Stimulated activated CD8-positive, alpha-beta memory T cell treated with anti-CD3 and anti-CD28 coated beads, Interleukin-2, amount 100 ng/mL, for 1 hour (primary cell): ENCODE measurements at regions not wholly inside any gene's neighbourhood (a gene's known extent, or its start where the extent isn't known, plus 50 kb on each side); places are given as distances from the start of the nearest gene placed in this dataset.
"Not testable (repeated sequence)": the region's sequence is repeated elsewhere in the genome, so short reads cannot be mapped to it uniquely, and the experiment has no call there.

Experiments
- DNase-seq, 2 donors: peaks; one replicate each; pipeline ENCODE4 v3.0.0-alpha.2; 2020; ENCODE audit warnings: low read depth in 2 of 2

DNA sequence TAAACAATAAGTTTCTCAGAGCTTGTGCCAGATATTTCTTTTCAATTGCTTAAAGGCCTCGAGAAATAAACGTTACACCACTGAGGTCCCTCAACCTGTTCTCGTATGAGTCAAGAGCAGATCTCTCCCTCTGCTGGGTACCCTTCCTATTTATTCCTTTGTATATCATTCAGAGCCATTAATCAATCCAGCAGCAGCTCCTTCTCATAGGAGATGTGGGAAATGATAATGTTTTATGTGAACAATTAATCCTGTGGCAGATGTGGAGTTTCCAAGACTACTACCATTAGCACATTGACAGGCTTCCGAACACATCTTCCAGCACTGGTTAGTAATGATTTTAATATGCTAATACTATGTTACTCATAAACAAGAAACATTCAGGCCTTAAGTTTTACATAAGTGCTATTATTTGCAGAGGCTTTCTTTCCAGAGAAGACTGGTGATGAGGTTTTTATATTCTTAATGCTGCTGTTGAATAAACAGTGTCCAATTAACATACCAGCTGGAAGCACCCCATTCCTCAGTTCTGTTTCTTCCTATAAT is 196.5 kb downstream of the ZNF608 start:
- DNase-seq: no peak

DNA sequence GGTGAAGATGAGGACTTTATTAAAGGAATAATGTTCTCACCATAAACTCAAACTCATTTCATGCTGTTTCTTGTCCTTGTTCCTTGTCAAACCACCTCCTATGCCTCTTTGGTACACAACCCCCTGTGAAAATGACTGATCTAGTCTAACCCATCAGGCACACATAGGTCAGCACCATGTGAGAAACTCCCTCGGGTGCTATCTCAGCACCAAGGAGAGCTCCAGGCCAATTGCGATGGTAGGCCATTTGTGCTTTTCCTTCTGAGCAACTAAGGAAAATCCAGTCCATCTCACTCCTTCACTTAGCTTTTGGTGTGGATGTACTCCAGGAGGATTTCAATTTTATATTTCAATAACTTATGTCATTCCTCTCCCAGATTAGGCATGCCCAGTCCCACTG is 199.8 kb downstream of the ZNF608 start:
- no peak for DNase-seq

DNA sequence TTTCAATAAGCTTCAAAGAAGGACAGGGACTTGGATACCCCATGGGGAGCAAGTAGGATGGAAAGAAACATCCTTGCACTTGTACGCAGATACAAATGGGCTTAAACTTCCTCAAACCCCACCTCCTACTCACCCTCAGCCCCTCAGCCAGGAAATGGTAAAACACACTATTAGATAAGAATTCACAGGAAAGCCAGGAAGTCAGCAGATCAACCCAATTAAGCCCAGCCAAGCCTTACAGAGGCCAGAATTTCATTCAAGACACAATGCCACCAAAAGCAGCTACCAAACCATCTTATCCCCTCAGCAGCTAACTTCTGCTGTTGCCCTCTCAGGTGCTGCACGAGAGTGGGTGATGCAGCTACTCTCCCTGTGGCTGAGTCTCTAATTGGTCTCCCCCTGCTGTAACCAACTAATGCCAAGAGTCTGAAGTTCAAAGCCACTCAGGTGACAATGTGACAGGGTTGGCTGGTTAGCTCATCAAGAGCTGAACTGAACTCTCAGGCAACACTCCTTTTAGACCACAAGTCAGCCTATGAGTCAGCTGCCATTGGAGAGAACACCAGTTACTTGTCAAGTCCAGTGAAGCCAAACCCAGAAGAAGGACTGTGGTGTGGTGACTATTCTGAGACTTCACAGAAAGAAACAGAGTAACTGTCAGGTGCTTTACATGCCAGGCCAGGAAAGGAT is 201.9 kb downstream of the ZNF608 start:
- no peak for DNase-seq

DNA sequence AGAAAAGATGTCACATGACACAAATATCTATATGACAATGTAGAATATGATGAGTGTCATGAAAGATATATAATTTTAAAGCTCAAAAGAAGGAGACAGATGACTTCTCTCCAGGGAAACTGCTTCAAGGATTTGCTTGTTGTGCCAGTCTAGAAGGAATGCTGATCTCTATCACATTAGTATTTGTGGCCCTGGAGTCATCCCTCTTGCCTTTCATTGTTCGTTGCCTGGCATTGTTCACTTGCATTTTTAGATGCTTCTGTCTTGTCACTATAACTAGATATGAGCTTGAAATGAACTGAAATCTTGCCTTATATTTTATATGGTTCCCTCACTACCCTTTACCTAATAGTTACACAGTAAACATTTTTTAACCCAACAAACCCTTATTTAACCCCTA is 207.5 kb downstream of the ZNF608 start:
- DNase-seq: no peak

DNA sequence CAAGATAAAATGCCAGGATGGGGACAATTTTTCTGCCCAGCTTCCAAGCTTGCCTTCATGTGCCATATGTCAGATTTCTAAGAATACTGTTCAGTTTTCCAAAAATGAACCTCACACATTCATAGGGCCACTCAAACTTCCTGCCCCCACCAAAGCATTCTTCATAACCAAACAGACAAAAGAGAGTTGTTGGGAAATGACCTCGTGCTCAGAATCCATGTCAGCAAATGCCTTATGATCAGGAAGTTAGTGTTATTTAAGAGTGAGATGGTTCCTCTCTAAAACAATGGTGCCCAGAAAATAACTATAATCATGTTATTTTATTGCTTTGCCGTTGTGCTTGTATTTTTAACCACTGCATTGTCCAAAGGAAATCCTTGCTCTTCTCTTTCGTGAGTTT is 208.2 kb downstream of the ZNF608 start:
- no peak for DNase-seq

DNA sequence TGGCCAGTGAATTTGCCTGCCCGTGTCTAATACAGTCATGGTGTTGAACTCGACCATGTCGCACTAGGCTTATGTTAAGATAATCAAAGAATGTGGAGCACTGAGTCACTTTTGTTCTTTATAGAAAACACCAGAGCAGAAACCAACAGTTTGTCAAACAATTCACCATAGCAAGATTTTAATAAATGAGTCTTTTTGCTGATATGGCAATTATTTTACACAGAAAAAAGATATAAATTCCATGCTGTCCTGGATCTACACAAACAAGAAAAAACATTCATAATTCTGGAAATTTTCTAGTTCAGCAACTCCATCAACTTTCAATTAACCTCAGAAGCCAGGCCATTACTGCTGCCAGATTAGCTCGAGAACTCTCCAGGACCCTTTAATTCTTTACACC is 208.9 kb downstream of the ZNF608 start:
- DNase-seq: no peak

DNA sequence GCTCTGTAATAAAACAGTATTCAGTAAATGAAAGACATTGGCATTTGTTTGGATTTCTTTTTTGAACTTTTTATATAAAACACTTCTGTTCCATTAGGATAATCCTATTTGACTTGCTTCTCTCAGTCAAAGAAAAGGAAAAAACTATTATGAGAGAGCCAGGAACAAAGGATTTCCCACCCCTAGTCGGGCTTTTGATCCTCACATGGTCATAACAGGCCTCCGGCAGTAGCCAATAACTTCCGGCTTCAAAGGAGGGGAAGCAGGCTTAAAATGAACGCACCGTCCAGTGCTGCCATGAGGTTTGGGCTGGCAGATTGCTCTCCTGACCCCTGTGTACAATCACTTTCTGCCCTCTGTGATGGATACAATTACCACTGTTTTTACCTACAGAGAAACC is 209.3 kb downstream of the ZNF608 start:
- no peak for DNase-seq

DNA sequence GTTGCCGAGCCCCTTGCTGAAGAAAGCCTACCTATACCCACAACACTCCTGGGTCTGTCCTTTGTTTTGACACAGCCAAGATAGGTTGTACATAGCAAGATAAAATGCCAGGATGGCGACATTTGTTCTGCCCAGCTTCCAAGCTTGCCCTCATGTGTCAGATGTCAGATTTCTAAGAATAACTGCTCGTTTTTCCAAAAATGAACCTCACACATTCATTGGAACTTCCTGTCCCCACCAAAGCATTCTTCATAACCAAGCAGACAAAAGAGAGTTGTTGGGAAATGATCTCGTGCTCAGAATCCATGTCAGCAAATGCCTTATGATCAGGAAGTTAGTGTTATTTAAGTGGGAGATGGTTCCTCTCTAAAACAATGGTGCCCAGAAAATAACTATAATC is 210.1 kb downstream of the ZNF608 start:
- DNase-seq: no peak

DNA sequence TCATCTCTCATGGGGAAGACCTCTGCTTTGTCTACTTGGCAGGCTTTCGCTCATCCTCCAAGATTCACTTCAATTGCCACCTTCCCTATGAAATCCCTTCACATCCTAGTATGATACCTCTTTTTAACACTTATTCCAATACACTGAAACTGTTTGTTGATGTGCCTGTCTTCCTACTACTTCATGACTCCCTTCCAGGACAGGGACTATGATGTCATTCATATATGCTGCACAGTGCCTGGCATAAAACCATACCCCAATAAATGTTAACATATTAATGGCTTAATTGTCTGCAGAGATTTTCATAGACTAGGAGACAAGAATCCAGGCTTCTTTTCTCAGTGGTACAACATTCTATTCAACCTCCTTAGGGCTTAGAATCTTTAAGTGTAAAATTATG is 215.5 kb downstream of the ZNF608 start:
- no peak for DNase-seq

DNA sequence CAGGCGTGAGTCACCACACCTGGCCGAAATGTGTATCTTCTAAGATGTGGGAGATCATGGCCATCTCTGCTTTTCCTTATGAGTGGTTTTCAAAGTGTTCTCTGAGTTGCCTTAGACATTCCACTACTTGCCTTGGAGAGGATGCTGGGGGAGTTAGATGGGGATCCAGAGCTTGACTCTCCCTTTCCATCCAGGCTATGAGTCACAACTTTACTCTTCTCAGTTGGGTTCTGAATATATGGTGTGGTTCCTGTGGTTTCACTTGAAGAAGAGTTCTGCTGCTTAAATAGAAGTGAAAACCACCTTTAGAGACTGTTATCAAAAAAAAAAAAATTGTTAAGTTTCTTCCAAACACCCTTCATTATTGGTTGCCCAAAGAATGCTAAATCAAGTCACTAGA is 217.6 kb downstream of the ZNF608 start:
- no peak for DNase-seq

DNA sequence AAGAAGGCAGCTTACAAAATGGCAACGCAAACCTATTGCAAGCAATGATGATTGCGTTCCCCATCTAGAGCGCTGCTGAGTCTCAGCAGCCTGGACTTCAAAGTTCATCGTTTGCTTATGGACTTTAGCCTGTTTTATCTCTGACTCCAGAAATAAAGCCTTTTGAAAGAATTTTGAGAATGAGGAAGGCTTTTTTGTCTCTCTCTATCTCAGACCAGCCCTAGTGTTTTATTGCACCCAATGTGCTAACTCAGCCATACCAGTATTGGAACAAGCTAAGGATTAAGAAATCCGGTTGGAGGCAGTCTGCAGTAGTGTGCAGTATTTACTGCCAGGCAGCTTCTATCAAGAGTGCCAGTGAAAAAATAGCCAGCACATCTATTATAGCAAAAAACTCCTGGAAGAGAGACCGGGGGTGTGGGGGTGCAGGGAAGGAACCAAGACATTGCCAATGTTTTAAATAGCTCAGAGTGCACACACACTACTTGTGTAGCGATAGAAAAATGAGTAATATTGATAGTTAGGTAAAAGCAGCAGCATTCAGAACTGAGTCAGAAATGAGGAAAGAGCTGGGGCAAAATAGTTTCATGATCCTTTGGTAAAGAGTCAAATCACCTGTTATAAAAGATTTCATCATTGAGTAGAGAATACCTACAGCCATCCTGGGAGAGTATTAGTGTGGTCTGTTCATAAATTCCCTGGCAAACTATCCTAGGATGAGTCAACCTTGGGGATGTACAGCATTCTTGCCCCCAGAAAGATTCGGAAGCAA is 219.0 kb downstream of the ZNF608 start:
- DNase-seq: no peak

DNA sequence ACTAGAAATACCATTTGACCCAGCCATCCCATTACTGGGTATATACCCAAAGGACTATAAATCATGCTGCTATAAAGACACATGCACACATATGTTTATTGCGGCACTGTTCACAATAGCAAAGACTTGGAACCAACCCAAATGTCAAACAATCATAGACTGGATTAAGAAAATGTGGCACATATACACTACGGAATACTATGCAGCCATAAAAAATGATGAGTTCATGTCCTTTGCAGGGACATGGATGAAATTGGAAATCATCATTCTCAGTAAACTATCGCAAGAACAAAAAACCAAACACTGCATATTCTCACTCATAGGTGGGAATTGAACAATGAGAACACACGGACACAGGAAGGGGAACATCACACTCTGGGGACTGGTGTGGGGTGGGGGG is 220.4 kb downstream of the ZNF608 start:
- not testable (repeated sequence) for DNase-seq

DNA sequence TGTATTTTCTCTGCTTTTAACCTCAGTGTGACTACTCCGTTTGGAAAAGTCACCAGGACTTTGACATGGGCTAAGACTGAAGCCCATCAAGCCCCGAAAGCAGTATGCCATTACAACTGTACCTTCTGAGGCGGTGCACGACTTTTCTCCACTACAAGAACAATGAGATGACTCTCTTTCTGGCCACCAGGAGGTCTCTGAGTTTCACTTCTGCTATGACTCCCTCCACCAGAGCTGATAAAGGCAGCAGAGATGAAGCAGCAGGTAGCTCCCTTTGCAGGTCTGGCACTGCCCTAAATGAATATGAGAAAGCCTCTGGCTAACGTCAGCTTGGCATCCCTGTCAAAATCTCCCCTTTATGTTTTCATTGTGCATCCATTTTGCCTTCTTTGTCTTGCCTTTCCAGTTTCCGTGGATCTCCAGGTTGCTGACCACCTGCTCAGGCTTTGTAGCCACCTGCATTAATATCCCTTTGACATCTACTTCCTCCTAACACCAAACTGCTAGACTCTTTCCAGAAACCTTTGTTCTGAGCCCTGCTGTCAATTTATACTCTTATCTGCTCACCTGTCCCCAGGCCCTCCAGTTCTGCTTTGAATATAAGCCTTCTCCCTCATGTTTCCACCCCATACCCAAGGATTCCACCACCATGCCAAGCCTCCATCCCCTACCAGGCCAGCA is 221.7 kb downstream of the ZNF608 start:
- no peak for DNase-seq

DNA sequence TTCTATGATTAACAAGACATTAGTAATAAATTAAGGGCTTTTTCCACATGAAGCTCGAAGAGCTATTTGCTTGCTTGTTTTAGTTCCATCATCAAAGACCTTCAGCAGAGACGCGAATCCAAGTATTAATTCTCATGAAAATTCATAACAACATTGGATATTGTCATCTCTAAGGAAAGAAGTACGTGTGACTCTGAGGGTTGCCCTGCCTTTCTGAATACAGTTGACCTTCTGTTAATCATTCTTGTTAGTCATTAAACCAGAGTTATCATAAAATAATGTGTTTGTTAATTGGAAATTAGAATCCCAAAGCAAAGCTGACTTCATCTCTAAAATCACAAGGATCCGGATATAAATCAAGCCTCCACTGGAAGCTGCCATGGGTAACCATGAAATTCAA is 222.5 kb downstream of the ZNF608 start:
- no peak for DNase-seq

DNA sequence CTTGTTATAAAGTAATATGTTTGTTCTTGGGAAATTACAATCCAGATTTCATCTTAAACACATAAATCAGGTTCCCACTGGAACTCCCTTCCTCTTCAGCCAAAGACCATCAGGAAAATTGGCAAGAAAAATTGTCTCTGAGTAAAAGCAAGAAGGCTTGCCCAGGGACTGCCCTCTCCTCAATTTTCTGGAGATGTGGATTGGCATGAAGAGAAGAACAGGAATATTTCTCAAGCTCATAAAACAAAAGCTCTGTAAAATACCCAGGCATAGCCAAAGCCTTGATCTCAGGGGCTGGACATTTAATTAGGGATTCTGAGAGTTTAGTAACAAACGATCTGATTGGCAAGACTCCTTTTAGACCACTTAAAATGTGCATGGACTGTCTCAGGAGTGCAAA is 223.4 kb downstream of the ZNF608 start:
- no peak for DNase-seq

DNA sequence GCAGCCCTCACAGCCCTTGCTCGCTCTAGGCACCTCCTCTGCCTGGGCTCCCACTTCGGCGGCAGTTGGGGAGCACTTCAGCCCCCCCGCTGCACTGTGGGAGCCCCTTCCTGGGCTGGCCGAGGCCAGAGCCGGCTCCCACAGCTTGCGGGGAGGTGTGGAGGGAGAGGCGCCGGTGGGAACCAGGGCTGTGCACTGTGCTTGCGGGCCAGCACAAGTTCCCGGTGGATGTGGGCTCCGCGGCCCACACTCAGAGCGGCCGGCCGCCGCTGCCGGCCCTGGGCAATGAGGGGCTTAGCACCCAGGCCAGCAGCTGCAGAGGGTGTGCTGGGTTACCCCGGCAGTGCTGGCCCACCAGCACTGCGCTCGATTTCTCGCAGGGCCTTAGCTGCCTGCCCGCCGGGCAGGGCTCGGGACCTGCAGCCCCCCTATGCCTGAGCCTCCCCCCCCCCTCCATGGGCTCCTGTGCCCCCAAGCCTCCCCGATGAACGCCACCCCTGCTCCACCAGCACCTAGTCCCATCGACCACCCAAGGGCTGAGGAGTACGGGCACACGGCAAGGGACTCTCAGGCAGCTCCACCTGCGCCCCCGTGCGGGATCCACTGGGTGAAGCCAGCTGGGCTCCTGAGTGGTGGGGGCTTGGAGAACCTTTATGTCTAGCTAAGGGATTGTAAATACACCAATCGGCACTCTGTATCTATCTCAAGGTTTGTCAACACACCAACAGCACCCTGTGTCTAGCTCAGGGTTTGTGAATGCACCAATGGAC is 224.8 kb downstream of the ZNF608 start:
- no peak for DNase-seq

DNA sequence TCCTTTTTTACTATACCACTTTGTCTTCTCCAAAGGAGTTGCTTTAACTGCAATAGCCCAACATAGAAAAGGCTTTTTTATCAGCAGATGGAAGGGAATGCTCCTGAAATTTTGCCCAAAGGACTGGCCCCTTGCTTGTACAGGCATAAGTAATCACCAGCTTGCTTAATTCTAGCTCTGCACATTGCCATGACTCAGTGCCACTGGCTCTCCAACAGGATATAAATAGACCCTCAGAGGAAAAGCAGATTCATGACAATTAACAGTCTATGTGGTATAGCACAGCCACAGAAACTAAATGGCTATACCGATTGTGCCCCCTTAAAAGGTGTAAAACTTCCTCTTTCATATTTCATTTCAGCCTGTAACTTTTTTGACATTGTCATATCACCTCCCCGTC is 227.0 kb downstream of the ZNF608 start:
- DNase-seq: no peak

DNA sequence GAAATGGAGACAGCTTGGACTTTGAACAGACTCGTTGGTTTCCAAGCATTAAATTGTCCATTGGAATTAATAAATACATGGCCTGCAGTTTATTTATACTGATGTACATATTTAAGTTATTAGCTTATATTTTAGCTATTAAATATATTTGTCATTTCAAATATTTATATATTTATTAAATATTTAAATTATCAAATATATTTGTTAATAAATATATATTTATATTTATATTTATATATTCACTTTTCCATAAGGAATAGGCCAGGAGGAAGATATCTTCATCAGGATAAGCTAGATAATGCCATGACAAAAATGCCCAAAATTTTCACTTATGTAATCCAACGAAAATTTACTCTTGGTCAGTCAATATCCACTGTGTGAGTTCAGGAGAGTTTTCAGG is 229.9 kb downstream of the ZNF608 start:
- no peak for DNase-seq

DNA sequence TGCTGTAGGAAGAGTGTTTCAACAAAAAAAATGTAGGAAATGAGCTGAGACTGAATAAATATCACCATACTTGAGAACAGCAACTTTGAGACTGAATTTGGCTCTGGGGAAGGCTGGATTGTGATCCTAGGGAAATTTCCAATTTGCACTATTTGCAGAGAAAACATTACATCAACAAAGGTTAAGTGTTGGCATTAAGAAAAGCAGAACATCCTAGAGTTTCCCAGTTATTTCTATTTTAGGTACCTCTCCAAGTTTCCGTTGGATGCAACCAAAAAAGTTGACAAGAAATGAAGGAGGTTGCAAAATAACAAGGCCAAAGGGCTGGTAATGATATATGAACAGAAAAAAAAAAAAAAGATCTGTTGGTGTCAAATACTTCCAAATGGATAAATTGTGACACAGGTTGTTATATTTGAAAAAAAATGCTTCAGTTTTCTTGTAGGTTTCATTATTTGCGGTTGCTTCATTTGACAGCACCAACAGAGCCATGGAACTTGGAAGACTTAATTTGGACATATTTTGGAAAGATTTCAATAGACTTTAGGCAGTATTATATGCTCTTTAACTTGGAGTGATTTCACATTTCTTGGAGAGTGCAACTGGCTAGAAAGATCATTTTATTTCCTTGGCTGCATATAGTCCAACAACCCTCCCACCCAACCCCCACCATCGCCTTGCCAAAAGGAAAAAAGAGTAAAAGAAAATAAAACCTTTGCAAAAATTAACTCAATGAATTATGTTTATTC is 230.8 kb downstream of the ZNF608 start:
- no peak for DNase-seq

DNA sequence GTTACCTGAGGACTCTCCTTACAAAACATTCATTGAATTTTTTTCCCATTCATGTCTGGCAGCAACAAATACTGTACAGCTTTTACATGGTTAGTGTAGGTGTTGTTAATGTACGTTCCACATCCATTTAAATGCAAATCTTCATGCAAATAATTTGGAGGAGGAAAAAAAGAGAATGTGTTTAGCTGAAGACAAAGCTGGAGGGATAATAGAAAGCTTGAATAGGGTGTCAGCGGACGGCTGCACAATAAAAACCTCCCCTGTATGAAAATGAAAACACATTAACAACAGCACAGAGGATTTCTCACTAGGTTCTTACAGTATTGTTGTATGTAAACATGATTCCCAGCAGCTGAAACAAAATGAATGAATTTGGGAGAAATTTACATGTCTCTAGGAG is 231.5 kb downstream of the ZNF608 start:
- DNase-seq: no peak

DNA sequence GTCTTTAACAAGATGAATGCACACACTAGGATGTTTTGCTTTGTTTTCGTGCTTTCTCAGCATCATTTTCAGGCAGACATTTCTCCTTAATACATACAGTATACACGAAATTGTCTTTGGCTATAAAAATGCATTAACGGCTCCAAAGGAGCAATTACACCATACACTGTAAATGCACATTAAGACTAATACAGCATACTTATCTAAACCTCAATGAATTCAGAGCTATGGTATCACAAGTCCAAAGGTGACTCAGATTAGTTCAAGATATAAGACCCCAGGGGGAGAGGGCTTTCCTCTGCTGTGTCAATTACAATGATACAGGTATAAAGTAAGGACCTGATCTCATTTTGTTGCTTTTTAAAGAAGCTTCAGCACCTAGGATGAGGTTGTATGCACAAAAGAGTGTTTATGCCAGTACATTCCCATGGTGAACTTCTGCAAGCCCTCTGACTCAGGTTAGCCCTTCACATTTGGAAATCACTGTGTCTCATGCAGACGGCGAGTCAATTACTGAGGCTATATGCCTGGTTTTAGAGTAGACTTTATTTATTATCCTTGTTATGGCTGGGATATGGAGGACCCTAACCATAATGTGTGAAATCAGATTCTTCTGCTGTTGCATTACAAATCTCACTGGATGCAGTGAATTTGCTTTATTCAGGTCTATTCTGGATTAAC is 233.3 kb downstream of the ZNF608 start:
- DNase-seq: no peak
